ENCODE measurements at regions not wholly inside any gene's neighbourhood (a gene's known extent, or its start where the extent isn't known, plus 50 kb on each side); places are given as distances from the start of the nearest gene placed in this dataset.

- no peak for TF ChIP-seq POLR2A (IDR thresholded peaks at IDR 0.05; ENCODE audit: low read depth, low read length)
- no peak for TF ChIP-seq ATF2 (IDR thresholded peaks at IDR 0.05; ENCODE audit: low read length)
- no peak for TF ChIP-seq ZNF384 (IDR thresholded peaks at IDR 0.05; ENCODE audit: borderline replicate concordance, low read depth, low read length)
- no peak for TF ChIP-seq MAX (IDR thresholded peaks at IDR 0.05; ENCODE audit: low read depth, low read length)
- no peak for TF ChIP-seq CTCF (IDR thresholded peaks at IDR 0.05 in 2 of 3, conservative IDR thresholded peaks at IDR 0.05 in 1 of 3; ENCODE audit: control insufficient read depth in 2 of 3, extremely low read depth in 1 of 3, insufficient read depth in 1 of 3, low read depth in 3 of 3, low read length in 3 of 3)
- TF ChIP-seq KDM1A (IDR thresholded peaks at IDR 0.05; ENCODE audit: borderline replicate concordance), result no peak
- no peak for TF ChIP-seq YY1 (IDR thresholded peaks at IDR 0.05; ENCODE audit: low read depth, low read length)
- no peak for TF ChIP-seq RBBP5 (conservative IDR thresholded peaks at IDR 0.05)
- no peak for TF ChIP-seq HDAC2 (IDR thresholded peaks at IDR 0.05)
These were observed 56.6 kb upstream of the CELF2 start for GRCh38 chr10:10961072-10961471.
